Cardiac muscle cell (in vitro differentiated cells and primary cell): ENCODE measurements at regions not wholly inside any gene's neighbourhood (a gene's known extent, or its start where the extent isn't known, plus 50 kb on each side); places are given as distances from the start of the nearest gene placed in this dataset.
"Not testable (repeated sequence)": the region's sequence is repeated elsewhere in the genome, so short reads cannot be mapped to it uniquely, and the experiment has no call there.

Experiments
- DNase-seq, 2 donors: peaks; one replicate each; pipeline versions ENCODE4 v3.0.0 to v3.0.0-alpha.2; 2010 to 2017; ENCODE audit warnings: low read depth in 1 of 2, low spot score in 1 of 2
- H3K27ac ChIP-seq: fragments of 200-600 bp; sonication (generic); 2 replicates; pipeline ENCODE4 v1.5.1; 2016
- H3K27me3 ChIP-seq: fragments of 200-600 bp; sonication (generic); 2 replicates; pipeline ENCODE4 v1.6.0; 2016; ENCODE audit warnings: control low read depth
- H3K36me3 ChIP-seq: fragments of 200-600 bp; sonication (generic); 2 replicates; pipeline ENCODE4 v1.5.1; 2016; ENCODE audit warnings: control low read depth
- H3K4me1 ChIP-seq: fragments of 200-600 bp; sonication (generic); 2 replicates; pipeline ENCODE4 v1.8.1; 2017; ENCODE audit warnings: low read depth, mild to moderate bottlenecking, mixed run types
- H3K4me3 ChIP-seq: fragments of 200-600 bp; sonication (generic); 2 replicates; pipeline ENCODE4 v1.5.1; 2016; ENCODE audit warnings: mild to moderate bottlenecking
- H3K9me3 ChIP-seq: fragments of 200-600 bp; sonication (generic); 2 replicates; pipeline ENCODE4 v1.5.1; 2017; ENCODE audit warnings: low read depth, mild to moderate bottlenecking, control low read depth
- CTCF ChIP-seq: IDR thresholded peaks from 2 replicates; pipeline ENCODE4 v1.5.1; 2012; ENCODE audit warnings: low read depth, mild to moderate bottlenecking, low read length

GRCh38 chr6:85050149-85050548 is 285.8 kb upstream of the TBX18 start:
- DNase-seq = no peak
- H3K4me3 ChIP-seq = no peak overlapping the region
- no peaks in the 10 kb centered on the region for H3K4me1 ChIP-seq
- H3K27me3 ChIP-seq = no peaks in the 10 kb centered on the region
- H3K9me3 ChIP-seq = no peaks in the 10 kb centered on the region
- TF ChIP-seq CTCF = no peak
- H3K36me3 ChIP-seq = no peaks in the 10 kb centered on the region
- no peak overlapping the region for H3K27ac ChIP-seq

DNA sequence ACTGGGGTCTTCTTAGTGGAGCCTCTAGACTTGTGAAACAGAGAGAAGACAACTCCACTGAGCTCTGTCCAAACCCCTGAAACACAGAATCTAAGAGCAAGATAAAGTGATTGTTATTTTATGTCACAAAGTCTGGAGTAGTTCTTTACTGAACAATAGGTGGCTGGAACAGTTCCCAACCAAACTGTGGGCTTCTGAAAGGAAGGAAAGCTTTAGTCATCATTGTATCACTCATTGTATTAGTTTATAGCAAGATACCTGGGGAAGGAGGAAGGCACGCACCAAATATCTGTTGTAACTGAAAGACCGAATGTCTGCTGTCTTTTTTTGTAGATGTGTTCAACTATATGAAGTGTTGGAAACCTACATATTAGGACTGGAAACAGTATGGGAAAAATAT is 284.9 kb upstream of the TBX18 start:
- H3K27me3 ChIP-seq = no peaks in the 10 kb centered on the region
- no peaks in the 10 kb centered on the region for H3K4me1 ChIP-seq
- no peak for TF ChIP-seq CTCF
- no peaks in the 10 kb centered on the region for H3K36me3 ChIP-seq
- peak in 1 of 2 donors; percentile 42 for DNase-seq
- no peak overlapping the region for H3K4me3 ChIP-seq
- no peak overlapping the region for H3K27ac ChIP-seq
- H3K9me3 ChIP-seq = no peaks in the 10 kb centered on the region

DNA sequence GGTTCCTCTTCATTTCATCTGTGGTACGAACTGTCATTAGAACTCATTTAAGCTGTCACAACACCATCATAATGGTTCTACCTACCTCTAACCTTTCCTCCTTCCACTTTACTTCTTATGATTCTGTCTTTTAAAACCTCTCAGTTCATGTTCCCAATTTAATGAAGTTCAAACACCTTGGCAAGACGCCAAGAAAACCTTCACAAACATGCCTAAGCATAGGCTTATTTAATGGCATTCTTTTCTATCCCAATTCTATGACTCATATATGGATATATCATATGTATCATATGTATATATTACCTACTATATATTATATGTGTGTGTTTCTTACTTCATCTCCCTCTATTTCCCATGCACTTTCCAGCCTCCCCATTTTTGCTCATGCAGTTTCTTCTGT is 283.4 kb upstream of the TBX18 start:
- H3K4me1 ChIP-seq = no peaks in the 10 kb centered on the region
- peak in 1 of 2 donors; percentile 7 for DNase-seq
- no peak for TF ChIP-seq CTCF

DNA sequence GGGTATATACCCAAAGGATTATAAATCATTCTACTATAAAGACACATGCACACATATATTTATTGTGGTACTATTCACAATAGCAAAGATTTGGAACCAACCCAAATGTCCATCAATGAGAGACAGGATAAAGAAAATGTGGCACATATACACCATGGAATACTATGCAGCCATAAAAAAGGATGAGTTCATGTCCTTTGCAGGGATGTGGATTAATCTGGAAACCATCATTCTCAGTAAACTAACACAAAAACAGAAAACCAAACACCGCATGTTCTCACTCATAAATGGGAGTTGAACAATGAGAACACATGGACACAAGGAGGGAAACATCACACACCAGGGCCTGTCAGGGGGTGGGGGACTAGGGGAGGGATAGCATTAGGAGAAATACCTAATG is 281.4 kb upstream of the TBX18 start:
- not testable (repeated sequence) for H3K4me3 ChIP-seq, H3K36me3 ChIP-seq, H3K27me3 ChIP-seq, DNase-seq, H3K27ac ChIP-seq, H3K4me1 ChIP-seq, H3K9me3 ChIP-seq

More for the DNA sequence above, 283.4 kb upstream of the TBX18 start:
- Histone ChIP-seq H3K27me3 (no peaks in the 10 kb centered on the region), H3K9me3 (no peaks in the 10 kb centered on the region), H3K36me3 (no peaks in the 10 kb centered on the region), H3K27ac (no peak overlapping the region), H3K4me3 (no peak overlapping the region)

DNA sequence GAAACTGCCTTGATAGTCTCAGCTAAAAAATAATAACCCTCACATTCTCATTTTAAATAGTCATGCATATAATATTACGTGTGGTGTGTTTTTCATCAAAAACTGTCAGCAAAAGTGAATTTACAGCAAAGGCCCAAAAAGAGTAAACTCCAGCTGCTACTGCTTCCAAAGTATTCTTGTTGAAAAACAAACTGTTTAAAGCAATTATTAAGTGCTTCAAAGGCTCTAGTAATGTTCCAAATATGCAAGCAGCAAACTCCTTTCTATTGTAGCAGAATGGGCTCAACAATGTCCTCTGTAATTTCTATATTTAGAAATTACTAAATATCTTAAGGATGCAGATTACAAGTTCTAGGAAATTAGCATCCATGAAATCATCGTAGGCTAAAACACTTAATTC is 280.0 kb upstream of the TBX18 start:
- Histone ChIP-seq H3K4me3 (no peak overlapping the region), H3K4me1 (no peaks in the 10 kb centered on the region), H3K27me3 (no peaks in the 10 kb centered on the region), H3K27ac (no peak overlapping the region), H3K9me3 (no peaks in the 10 kb centered on the region), H3K36me3 (no peaks in the 10 kb centered on the region)
- no peak for TF ChIP-seq CTCF
- no peak for DNase-seq

DNA sequence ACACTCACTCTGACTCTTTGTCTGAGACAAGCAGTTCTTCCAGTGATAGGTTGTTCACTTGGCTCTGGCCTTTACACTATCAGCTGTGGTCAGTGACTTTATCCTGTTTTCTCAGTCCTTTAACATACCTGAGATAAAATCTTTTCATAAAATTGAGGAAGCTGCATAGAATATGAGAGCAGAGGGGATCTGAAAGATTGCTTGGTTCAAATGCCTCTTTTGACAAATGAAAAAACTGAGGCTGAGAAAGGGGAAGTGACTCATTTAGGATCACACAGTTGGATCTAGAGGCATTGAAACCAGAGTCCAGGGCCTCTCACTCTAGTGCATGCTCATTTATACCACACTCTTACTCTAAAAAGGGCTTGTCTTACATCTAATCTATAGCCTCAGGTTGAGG is 277.0 kb upstream of the TBX18 start:
- Histone ChIP-seq H3K27me3 (no peaks in the 10 kb centered on the region), H3K27ac (no peak overlapping the region), H3K36me3 (no peaks in the 10 kb centered on the region), H3K4me1 (no peaks in the 10 kb centered on the region), H3K9me3 (no peaks in the 10 kb centered on the region), H3K4me3 (no peak overlapping the region)
- peak in 1 of 2 donors; percentile 28 for DNase-seq
- TF ChIP-seq CTCF = no peak
